Hindlimb muscle (tissue), 1 donor: ENCODE measurements at regions not wholly inside any gene's neighbourhood (a gene's known extent, or its start where the extent isn't known, plus 50 kb on each side); places are given as distances from the start of the nearest gene placed in this dataset.

ENCODE experiments used
- DNase-seq: peaks from one replicate; pipeline ENCODE4 v3.0.0-alpha.2; 2013

DNA sequence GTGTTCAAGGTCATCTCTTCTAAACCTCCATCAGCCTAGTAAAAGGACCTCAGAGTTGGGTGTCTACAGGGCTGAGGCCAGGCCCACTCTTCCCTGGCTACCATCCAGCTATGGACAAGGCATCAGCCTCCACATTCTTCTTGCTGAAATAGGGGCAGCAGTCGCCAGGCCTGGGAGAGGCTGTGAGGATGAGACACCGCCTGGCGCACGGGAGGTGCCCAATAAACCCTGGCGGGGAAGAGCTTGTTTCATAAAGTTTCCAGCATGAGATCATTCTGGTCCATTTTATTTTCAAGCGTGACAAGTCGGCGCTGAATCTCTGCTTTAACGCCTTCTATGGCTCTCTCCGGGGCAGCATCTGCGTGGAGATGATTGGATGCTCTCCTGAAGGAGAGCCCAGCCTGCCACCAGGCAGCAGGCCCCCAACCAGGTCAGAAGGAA lies 153.4 kb downstream of the OLFM1 start:
- no peak for DNase-seq

DNA sequence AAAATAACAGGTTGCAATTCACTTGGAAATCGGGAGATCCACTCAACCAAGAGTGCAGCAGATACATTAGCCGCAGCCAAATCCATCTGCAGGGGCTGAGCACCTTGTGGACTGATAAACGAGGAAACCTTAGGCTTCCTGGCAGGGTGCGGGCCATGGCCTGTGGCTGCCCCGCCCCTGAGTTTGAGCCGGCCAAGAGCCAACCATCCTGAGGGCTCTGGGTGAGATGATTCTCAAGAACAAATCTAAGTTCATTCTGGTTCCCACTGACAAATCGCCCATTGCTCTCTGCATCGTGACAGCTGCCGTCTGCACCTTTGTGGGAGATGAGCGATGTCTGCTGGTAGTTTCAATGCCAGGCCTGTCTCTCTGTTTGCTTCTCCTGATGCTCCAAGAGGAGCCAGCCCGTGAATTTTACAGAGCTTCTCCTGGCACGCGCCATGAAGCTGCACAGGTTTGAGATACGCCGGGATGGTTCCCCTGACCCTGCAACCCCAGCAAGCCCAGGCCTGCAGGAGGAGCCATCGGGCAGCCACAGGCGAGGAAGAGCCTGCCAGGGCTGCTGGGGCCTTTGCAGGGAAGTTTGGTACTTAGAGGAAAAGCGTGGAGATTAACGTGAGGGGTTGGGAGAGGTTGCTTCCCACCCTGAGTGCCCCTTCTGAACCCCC lies 154.0 kb downstream of the OLFM1 start:
- DNase-seq = no peak

DNA sequence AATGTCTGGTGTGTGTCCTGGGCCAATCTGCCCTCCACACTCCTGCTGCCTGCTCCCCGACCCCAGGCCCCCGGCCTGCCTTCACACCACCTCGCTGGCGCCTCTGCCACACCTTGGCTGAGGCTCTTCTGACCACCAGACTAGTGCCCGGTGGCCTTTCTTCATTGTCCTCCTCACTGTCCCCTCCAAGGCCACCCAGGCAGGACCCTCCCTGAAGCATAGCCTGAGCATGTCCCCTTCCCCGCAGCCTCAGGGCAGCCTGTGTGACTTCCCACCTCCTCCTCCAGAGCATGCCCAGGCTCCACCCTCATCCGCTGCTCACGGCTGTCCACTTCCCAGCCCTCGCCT lies 154.6 kb downstream of the OLFM1 start:
- DNase-seq = no peak

DNA sequence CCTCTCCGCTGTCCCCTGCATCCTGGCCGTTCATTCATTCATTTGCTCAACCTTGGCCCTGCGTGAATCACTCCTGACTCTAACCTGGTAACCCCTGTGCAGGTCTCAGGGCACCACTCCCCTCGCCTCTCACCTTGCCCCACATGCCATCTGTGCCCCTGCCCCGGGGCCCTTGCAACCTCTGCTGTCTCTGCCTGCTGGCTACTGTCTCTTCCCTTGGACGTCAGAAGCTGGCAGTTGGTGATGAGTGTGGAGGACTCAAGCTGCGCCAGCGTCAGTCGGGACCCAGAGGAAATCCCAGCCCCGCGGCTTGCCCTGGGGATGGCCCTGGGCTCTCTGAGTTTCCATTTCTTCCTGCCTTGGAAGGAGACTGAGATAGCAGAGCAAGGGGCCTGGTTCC lies 154.9 kb downstream of the OLFM1 start:
- no peak for DNase-seq

DNA sequence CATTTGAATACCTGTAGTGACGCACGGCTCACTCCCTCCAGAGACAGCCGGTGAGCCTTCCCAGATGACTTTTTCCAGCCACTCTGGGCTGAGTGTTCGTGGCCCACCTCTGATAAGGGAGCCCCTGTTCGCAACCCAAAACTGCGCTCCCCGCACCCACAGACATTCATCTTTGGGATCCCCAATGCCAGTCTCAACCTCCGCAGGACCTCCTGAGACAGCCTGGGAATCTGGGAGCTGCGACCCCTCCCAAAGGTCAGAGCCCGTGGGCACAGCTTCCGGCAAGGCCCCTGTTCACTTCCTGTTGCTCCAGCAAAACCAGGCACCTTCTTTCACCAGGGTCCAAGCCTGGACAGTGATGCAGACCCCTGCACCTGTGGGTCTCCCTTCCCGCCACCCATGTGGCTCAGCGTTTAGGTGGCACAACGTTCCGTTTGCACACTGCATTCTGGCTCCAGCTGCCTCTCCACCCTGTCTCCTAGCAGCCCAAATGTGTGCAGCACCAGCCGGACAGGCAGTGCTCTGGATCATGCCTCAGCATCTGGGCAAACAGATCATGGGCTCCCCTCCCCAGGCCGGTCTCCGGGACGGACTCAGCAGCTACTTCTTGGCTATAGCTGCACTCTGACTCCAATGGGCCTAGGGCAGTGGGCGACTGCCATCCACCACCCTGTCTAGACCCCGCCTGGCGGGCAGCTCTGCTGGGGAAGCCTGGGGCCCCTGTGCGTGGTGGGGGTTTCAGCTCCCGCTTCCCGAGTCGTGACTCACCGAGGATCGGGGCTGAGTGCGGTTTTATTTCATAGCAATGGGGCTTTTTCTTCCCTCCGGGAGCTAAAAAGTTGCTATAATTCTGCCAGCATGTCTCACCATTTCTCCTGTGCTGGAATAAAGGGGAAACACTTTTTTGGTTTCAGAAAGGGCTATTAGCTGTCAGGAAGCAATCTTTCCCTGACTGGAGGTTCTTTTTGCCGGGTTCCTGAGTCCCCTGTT lies 156.0 kb downstream of the OLFM1 start:
- DNase-seq = no peak

DNA sequence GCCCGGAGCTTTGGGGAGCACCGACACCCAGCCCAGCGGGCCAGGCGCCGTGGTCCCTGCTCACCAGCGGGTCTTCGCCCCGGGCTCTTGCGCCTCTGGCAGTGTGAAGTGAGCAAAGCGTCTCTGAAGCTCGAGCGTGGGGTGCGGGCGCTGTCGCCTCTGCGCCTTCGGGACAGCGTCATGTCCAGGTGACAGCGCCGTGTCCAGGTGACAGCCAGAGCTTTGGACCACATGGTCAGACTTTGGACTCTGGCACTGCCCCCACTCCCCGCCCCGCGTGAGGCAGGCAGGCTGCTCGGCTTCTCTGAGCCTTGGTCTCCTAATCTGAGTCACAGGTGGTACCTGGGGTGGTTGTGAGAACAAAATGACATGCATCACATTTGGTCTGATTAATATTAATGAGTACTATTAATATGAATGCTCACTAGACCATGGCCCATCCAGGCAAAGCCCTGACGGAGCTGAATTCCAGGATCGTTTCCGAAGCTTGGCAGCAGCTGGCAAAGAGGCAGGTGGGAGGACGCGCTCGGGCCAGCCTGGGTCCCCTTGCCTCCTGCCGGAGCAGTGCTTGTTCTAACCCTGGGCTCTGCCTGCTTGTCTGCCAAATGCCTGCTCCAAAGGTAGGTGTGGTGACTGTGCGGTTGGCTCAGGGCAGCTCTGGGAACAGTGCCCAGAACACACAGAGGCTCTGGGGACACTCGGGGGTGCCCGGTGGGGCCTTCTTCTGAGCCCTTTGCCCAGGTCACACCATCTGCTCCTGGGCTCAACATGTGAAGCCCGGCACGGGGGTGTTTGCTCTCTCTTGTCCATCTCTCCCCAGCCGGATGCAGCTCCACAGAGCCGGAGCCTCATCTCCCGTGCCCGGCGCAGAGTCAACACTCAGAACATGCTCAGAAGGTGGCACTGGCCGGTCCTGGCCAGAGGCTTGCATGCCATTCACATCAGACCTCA lies 157.1 kb downstream of the OLFM1 start:
- DNase-seq = no peak

DNA sequence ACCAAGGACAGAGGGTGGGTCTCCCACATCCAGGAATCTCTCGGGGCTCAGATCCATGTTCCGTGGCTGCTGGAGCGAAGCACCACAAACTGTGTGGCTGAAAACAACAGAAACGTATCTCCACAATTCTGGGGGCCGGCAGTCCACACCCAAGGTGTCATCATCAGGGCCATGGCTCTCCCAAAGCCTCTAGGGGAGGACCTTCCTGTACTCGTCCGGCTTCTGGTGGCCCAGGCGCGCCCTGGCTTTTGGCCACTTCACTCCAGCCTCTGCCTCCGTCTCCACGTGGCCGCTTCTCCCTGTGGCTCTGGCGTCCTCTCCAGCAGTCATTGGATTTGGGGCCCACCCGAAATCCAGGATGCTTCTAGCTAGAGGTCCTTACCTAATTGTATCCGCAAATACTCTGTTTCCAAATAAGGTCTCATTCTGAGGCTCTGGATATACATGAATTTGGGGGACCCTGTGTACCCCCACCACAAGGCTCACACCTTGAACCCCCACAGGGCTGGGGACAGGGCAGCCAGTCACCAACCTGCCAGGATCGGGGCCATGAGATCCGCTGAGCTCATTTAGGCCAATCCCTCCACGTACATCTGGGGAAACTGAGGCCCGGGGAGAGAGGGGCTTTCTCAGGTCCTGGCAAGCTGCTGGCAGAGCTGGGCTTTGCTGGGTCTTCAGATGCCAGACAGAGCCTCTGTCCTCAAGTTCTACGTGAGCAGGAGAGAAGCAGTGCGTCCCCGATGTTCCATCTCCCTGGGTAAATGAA lies 158.2 kb downstream of the OLFM1 start:
- DNase-seq = no peak

DNA sequence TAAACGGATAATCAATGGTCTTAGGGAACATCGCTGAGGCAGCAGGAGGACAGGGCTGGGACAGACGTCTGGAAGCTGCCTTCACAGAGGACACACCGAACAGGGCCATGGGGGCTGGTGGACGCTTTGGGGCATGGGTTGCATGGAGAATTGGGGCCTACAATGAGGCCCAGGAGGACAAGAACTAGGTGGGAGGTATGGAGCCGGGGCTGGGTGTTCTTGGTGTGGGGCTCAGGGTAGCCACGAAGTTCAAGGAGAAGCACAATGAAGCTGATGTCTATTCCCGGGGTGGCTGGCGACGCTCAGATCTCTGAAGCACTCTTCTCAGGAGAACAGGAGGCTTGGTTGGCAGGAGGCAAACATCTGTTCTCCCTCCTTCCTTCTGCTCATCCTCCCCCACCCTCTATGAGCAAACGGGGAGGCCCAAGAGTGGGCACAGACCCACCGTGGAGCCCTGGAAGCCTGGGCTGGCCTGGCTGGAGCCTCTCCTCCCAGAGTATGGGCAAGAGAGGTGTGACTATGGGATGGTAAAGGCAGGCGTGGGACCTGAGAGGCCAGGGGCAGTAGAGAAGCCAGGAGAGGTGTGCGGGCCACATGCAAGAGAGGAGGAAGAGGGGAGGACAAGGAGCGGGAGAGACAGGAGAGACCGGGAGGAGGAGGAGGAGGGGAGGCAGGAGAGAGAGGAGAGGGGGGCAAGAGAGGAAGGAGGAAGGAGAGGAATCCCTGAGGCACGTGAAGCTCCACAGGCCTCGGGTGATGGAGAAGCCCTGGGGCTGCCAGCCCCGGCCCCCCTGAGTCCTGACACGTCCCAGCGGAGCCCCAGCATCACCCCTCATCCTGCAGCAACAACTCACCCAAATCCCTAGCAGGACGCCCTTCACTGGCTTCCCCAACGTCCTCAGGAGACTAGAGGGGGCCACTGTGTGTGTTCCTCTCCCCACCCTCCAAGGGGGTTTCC lies 159.1 kb downstream of the OLFM1 start:
- no peak for DNase-seq

DNA sequence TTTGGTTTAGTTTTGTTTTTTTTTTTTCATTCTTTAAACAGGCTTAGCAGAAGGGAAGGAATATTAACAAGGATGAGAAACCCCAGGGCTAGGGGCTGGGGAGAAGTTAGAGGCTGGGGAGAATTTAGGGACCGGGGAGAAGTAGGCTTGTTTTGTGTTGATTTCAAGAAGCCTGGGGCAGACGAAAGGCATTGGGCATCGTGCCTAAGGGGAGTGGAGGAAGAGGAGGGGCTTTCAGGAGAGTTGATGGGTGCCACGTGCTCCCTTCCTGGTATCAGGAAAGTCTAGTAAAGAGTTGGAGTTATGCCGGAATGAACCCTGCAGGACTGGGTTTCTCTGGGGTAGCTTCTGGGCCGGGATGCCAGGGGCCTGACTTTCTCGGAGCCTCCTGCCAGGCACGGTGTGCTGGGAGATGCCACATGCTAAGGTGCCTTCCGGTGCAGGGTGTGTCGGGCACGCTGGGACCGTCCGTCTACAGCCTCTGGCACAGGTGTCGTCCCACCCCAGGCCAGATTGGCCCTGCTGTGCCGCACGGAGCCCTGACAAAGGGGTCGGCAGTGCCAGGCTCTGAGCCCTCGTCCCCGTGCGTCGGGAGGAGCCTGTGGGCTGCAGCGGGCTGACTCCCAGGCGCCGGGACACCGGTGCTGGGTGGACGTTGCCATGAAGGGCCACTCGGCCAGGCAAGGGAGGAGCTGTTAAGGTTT lies 159.9 kb downstream of the OLFM1 start:
- DNase-seq = no peak

DNA sequence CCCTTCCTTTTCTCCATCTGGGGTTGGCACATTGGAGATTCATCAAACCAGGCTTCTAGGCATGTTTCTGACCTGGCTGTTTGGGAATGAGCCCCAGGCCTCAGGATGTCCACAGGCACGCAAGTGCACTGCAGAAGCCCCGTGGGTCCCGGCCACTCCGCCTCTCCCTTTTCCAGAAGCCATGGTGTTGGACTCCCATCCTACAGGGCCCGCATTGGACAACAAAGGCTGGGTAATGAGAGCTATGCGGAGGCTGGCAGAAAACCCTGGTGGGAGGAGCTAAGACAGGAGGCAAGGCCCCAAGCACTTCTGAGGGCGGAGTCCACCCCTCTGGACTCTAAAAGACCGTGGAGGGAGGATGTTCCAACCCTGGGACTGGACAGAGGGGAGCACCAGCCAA lies 160.6 kb downstream of the OLFM1 start:
- no peak for DNase-seq

DNA sequence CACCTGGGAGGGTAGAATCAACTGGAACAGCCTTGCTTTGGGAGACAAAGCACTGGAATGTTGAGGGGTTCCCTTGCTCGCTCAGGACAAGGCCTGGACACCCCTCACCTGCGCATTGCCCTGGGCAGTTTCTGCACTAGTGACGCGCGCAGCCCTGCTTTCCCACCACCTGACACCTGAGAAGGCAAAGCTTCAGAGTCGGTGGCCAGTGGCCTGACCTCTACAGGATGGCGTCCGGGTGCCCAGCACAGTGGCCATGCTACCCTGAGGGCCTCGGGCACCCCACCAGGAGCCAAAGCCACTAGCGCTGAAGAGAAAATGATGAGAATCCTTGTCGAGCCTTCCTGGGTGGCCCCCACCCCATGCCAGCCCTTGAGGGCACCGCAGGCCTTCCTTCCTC lies 161.3 kb downstream of the OLFM1 start:
- DNase-seq = no peak

DNA sequence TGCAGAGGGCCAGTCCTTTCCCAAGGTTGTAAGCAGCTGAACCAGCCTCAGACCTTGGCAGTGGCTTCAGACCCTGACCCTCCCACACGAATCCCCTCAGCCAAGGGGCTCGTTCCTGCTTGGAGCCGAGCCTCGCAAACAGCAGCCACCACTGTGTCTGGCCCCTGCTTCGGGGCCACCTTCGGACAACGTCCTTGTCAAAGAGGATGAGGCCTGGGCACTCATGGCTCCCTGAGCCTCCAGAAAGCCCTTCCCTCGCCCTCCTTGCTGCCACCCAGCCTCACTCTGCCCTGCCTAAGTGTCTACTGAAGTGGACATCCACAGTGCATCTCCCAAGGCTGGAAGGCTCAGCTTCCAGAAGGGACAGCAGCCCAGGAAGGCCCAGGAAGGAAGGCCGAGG lies 161.7 kb downstream of the OLFM1 start:
- DNase-seq = no peak

DNA sequence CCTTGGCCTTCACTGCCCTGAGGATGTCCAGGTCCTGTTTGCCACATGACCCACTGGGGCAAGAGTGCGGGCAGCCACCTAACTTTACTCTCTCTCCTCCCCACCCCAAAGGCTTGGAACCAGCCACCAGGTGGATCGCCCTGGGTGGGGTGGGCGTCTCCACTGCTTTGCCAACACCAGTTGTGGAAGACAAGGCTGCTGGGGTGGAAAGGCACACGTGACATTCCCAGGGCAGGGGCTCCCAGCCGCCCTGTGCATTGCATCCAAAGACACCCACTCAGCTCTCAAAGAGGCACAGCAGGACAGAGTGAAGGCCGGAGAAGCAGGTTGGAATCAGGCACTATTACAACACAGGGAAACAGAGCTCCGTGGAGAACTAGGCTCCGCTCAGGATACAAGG lies 162.2 kb downstream of the OLFM1 start:
- DNase-seq = no peak

DNA sequence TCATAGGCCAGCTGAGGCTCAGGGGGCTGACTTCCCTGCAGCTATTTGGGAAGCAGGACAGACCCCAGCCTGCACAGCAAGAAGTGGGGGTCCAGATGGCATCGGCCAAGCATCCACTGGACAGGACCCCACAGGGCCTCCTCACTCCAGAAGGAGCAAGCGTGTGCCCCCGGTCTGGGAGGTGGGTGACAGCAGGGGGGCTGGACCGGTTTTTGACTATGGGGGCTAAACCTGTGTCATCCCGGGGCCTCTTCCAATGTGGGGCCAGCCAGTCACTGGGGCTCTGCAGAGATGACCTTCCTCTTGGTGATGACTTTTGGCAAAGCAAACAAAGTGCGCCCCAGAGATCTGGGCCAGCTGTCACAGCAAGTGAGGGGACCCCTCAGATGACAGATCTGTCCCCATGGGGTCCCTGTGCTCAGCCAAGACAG lies 163.9 kb downstream of the OLFM1 start:
- no peak for DNase-seq

DNA sequence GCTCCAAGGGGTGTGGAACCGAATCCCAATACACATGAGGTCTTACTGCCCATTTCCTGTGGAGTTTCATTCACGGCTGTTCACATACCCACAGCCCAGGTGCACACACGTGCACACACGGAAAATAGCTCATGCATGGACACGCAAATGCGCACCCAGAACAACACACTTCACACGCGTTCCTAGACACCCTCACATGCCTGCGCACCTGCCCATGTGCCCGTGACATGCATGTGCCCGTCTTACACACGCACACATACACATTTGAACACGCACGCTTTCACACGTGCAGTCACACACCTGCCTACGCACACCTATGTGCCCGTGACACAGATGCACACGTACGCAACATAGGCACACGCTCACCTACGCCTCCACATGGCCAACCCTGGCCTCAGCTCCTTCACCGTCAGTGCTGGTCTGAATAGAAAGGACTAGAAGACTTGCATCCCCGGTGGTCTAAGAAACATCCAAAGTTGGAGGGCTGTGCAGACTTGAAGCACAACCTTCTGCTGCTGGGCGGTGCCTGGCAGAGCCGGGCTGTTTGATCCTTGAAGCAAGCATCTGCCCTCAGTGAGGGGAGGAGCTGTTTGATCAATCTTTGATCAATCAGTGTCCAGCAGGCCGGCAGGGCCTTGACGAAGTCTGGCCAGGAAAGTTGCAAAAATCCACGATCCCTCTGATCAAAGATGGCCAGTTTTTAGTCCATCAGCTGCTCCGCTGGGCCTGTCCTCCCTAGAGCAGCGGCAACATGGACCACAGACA lies 164.7 kb downstream of the OLFM1 start:
- no peak for DNase-seq

DNA sequence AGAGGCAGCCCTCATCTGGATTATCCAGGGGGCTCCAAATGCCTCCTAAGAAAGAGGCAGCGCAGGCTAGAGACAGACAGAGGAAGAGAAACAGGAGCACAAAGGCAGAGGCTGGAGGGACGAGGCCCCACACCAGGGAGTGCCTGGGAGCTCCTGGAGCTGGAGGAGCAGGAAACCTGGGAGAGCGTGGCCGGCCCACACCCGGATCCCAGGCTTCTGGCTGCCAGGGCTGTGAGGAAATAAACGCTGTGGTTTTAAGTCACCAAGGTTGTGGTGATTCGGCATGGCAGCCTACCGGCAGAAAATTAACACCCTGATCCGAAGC lies 165.5 kb downstream of the OLFM1 start:
- no peak for DNase-seq

DNA sequence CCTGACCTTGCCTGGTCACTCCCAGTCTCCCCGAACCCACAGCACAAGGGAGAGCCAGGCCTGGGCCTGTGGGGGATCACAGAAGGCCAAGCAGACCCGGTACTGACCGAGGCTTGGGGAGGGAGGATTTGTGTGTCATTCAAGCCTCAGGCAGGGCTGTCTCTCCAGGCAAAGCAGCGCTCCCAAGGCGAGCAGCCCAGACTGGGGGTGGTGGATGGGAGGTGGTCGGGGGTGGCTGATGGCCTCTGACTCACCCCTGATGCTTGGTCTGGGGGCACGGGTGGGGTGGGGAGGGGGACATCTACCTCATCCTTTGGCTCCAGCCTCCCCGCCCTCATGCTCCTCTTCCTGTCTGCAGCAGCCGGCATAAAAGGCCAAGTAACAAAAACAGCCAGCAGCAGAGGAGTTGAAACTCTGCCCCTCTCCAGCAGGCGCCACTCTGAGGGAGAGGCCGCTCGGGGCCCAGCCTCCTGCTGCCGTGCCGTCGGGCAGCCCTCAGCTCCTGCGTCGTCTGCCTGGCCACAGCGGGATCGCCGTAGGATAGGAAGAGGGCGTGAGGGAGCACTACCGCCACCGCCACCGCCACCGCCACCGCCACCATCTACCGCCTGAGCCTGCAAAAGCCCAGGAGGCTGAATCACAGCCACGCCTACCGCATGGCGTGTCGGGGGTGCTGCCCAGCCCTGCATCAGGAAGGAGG lies 166.0 kb downstream of the OLFM1 start:
- no peak for DNase-seq

DNA sequence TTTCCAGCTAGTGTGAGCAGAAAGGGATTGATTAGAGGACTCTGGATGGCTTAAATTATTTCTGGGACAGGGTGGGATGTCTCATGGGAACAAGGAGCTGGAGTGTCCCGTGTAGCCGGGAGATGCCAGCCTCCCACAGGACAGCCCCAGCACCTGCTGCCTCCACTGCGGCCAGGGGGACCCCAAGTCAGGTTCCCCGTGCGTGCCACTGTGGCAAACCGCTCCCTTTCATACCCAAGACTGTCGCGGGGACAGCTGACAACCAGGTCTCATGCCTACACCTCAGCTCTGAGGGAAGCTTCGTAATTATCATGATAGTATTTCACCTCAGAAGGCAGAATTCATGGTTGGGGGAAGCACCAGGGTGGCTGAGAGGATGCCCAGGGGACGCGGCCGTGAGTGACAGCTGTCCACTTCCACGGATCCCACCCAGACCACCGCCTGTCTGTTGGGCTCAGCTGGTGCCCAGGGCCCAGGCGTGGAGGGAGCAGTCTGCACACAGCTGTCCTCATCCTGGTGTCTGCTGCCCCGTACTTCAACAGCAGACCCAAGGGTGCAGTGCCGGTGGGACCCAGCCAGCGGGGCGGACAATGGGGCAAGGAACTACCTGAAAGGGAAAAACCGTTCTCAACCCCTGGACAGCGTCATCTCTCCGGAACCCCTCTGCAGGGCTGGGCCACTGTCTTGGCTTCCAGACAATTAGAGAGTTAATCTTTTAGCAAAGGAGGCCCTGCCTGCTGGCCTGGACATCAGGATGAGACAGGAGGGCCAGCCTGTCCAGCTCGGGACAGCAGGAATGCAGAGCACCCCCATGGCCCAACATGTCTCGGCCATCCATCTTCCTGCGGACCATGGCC lies 166.9 kb downstream of the OLFM1 start:
- DNase-seq = no peak
